Stomach (tissue), 4 donors: ENCODE measurements at regions not wholly inside any gene's neighbourhood (a gene's known extent, or its start where the extent isn't known, plus 50 kb on each side); places are given as distances from the start of the nearest gene placed in this dataset.

Experiments used
- POLR2A ChIP-seq, 4 donors: fragments of 450-650 bp; IDR thresholded peaks; one replicate each; pipeline ENCODE4 v1.6.1; 2016; ENCODE audit warnings: antibody characterized with exemption in 4 of 4, control low read depth in 2 of 4, mild to moderate bottlenecking in 1 of 4, moderate library complexity in 1 of 4
- POLR2AphosphoS5 ChIP-seq, 3 donors: sonication (generic); formaldehyde crosslinking; IDR thresholded peaks; one replicate each; pipeline ENCODE4 v1.6.1; 2016; ENCODE audit warnings: antibody characterized with exemption in 3 of 3

- TF ChIP-seq POLR2AphosphoS5 (IDR thresholded peaks at IDR 0.05) (no peak), POLR2A (IDR thresholded peaks at IDR 0.05) (no peak)
Measured at GRCh38 chr4:25585901-25586523, 69.6 kb upstream of the SLC34A2 start.
